Mesendoderm (in vitro differentiated cells): ENCODE measurements at regions not wholly inside any gene's neighbourhood (a gene's known extent, or its start where the extent isn't known, plus 50 kb on each side); places are given as distances from the start of the nearest gene placed in this dataset.

Source experiments
- DNase-seq: peaks from one replicate; pipeline ENCODE4 v3.0.0; 2013
- H2AK5ac ChIP-seq: 2 replicates; pipeline ENCODE4 v1.6.1; 2013; ENCODE audit warnings: low read length, inconsistent platforms
- H2BK120ac ChIP-seq: 2 replicates; pipeline ENCODE4 v1.6.1; 2013; ENCODE audit warnings: low read depth, mild to moderate bottlenecking, low read length, moderate library complexity, mixed read lengths
- H2BK15ac ChIP-seq: replicated peaks from 2 replicates; pipeline ENCODE4 v1.6.1; 2013; ENCODE audit warnings: low read depth, mild to moderate bottlenecking, moderate library complexity
- H2BK5ac ChIP-seq: 2 replicates; pipeline ENCODE4 v1.6.1; 2013; ENCODE audit warnings: low read length, inconsistent platforms
- H3K18ac ChIP-seq: 2 replicates; pipeline ENCODE4 v1.6.1; 2013; ENCODE audit warnings: mild to moderate bottlenecking, low read length, mixed read lengths
- H3K23ac ChIP-seq: one replicate; pipeline ENCODE4 v1.6.1; 2013; ENCODE audit warnings: low read length
- H3K27ac ChIP-seq: 2 replicates; pipeline ENCODE4 v1.5.1; 2013; ENCODE audit warnings: low read depth, mild to moderate bottlenecking, inconsistent platforms, low read length, moderate library complexity
- H3K27me3 ChIP-seq: 2 replicates; pipeline ENCODE4 v1.6.1; 2013; ENCODE audit warnings: low read length, control low read depth, mild to moderate bottlenecking, inconsistent platforms; ENCODE audit not compliant: insufficient read depth, poor library complexity
- H3K36me3 ChIP-seq: 2 replicates; pipeline ENCODE4 v1.6.1; 2013; ENCODE audit warnings: low read length, inconsistent platforms; ENCODE audit not compliant: control insufficient read depth, insufficient read depth
- H3K4ac ChIP-seq: one replicate; pipeline ENCODE4 v1.6.1; 2013; ENCODE audit warnings: low read depth, mild to moderate bottlenecking, low read length, moderate library complexity
- H3K4me1 ChIP-seq: 2 replicates; pipeline ENCODE4 v1.6.1; 2013; ENCODE audit warnings: low read depth, low read length, inconsistent platforms; ENCODE audit not compliant: control insufficient read depth
- H3K4me2 ChIP-seq: 2 replicates; pipeline ENCODE4 v1.6.1; 2013; ENCODE audit warnings: low read length
- H3K4me3 ChIP-seq: 2 replicates; pipeline ENCODE4 v1.5.1; 2013; ENCODE audit warnings: mild to moderate bottlenecking, low read length
- H3K56ac ChIP-seq: one replicate; pipeline ENCODE4 v1.6.1; 2013; ENCODE audit warnings: low read length
- H3K79me1 ChIP-seq: 2 replicates; pipeline ENCODE4 v1.6.1; 2013; ENCODE audit warnings: low read length, inconsistent platforms
- H3K79me2 ChIP-seq: 2 replicates; pipeline ENCODE4 v1.6.1; 2013; ENCODE audit warnings: mild to moderate bottlenecking, low read length; ENCODE audit not compliant: control insufficient read depth, insufficient read depth
- H3K9ac ChIP-seq: 2 replicates; pipeline ENCODE4 v1.6.1; 2013; ENCODE audit warnings: low read length, inconsistent platforms
- H4K5ac ChIP-seq: one replicate; pipeline ENCODE4 v1.6.1; 2013; ENCODE audit warnings: low read length
- H4K8ac ChIP-seq: one replicate; pipeline ENCODE4 v1.6.1; 2013; ENCODE audit warnings: low read depth, mild to moderate bottlenecking, control low read depth, low read length, moderate library complexity
- WGBS: extraction: QIAGEN DNeasy Blood & Tissue Kit; methylation state at CpG from one replicate; pipeline ENCODE4 v1.1.7; 2013; ENCODE audit warnings: low lambda C conversion rate, missing lambda C conversion rate; ENCODE audit not compliant: insufficient coverage; ENCODE audit errors: extremely low coverage; 5-methylcytosine and 5-hydroxymethylcytosine counted together

DNA sequence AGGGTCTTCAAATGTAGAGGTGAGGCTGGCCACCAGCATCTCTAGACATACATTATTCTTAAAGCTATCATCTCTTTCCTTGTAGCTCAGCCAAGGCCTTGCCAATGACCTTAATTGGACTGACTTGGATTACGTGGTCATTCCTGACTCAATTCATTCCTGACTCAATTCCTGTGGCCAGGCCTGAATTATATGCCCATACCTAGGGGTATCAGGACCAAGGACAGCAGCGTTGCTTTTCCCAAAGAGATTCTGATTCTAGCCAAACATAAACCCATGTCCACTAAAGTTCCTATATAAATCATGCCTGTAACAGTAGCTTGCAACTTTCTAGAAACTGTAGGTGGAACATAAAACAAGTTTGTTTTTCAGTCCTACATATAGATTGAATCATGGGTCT is 231.7 kb downstream of the ARL6IP6 start:
- H3K18ac ChIP-seq: no peak overlapping the region
- no peaks in the 10 kb centered on the region for H3K27me3 ChIP-seq
- no peak overlapping the region for H3K9ac ChIP-seq
- WGBS: no CpG with 5 or more reads among the region's 2 CpGs
- H3K4me2 ChIP-seq: no peak overlapping the region
- H3K4me3 ChIP-seq: no peak overlapping the region
- DNase-seq: peak; percentile 36
- no peak overlapping the region for H2BK5ac ChIP-seq
- no peaks in the 10 kb centered on the region for H3K36me3 ChIP-seq
- no peak overlapping the region for H3K23ac ChIP-seq
- H3K56ac ChIP-seq: no peak overlapping the region
- no peak overlapping the region for H2BK15ac ChIP-seq
- no peak overlapping the region for H2AK5ac ChIP-seq
- no peak overlapping the region for H4K8ac ChIP-seq
- H4K5ac ChIP-seq: no peak overlapping the region
- no peaks in the 10 kb centered on the region for H3K79me2 ChIP-seq
- no peak overlapping the region for H3K4ac ChIP-seq
- H2BK120ac ChIP-seq: no peak overlapping the region
- H3K79me1 ChIP-seq: no peaks in the 10 kb centered on the region
- no peak overlapping the region for H3K27ac ChIP-seq
- H3K4me1 ChIP-seq: no peaks in the 10 kb centered on the region

DNA sequence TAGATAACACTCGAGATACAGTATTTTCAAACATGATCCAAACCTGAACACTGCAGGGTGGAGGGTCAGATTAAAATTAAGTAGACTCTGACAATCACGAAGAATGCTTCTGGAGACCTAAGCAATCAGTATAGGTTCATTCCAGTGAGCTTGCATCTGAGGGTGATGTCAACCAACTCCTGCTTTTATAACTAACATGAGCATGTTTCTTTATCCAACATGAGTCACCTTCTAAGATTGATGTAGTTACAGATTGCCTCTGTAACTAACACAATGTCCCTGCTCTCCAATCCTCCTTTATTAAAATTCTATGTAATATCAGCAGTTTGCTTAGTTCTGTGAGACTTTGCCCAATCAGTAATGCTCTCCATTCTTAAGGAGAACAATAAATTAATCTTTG is 225.7 kb downstream of the ARL6IP6 start:
- Histone ChIP-seq H3K4me3 (no peak overlapping the region), H3K4me2 (no peak overlapping the region), H4K5ac (no peak overlapping the region), H3K56ac (no peak overlapping the region), H3K27ac (no peak overlapping the region), H3K4me1 (no peaks in the 10 kb centered on the region), H3K79me2 (no peaks in the 10 kb centered on the region), H3K9ac (no peak overlapping the region), H3K36me3 (no peaks in the 10 kb centered on the region), H3K23ac (no peak overlapping the region), H2BK120ac (no peak overlapping the region), H3K79me1 (no peaks in the 10 kb centered on the region), H2AK5ac (no peak overlapping the region), H2BK15ac (no peak overlapping the region), H3K18ac (no peak overlapping the region), H3K4ac (no peak overlapping the region), H3K27me3 (no peaks in the 10 kb centered on the region), H4K8ac (no peak overlapping the region), H2BK5ac (no peak overlapping the region)
- DNase-seq: no peak
- WGBS: no CpG with 5 or more reads among the region's 2 CpGs

GRCh38 chr2:152942940-152943440 is 224.6 kb downstream of the ARL6IP6 start:
- Histone ChIP-seq H3K4ac (no peak overlapping the region), H3K4me3 (no peak overlapping the region), H3K4me1 (no peaks in the 10 kb centered on the region), H3K36me3 (no peaks in the 10 kb centered on the region), H3K56ac (no peak overlapping the region), H3K79me2 (no peaks in the 10 kb centered on the region), H4K8ac (no peak overlapping the region), H2AK5ac (no peak overlapping the region), H3K23ac (no peak overlapping the region), H2BK15ac (no peak overlapping the region), H3K79me1 (no peaks in the 10 kb centered on the region), H3K18ac (no peak overlapping the region), H3K27ac (no peak overlapping the region), H4K5ac (no peak overlapping the region), H3K27me3 (no peaks in the 10 kb centered on the region), H3K9ac (no peak overlapping the region), H2BK120ac (no peak overlapping the region), H3K4me2 (no peak overlapping the region), H2BK5ac (no peak overlapping the region)
- WGBS: no CpG with 5 or more reads among the region's 3 CpGs
- no peak for DNase-seq

- Histone ChIP-seq H3K36me3 (no peaks in the 10 kb centered on the region), H4K8ac (no peak overlapping the region), H3K79me2 (no peaks in the 10 kb centered on the region), H3K27ac (no peak overlapping the region), H3K4me1 (no peaks in the 10 kb centered on the region), H3K9ac (no peak overlapping the region), H3K56ac (no peak overlapping the region), H3K23ac (no peak overlapping the region), H3K27me3 (no peaks in the 10 kb centered on the region), H2BK5ac (no peak overlapping the region), H3K4me2 (no peak overlapping the region), H3K18ac (no peak overlapping the region), H2BK15ac (no peak overlapping the region), H2AK5ac (no peak overlapping the region), H3K79me1 (no peaks in the 10 kb centered on the region), H4K5ac (no peak overlapping the region), H3K4me3 (no peak overlapping the region), H2BK120ac (no peak overlapping the region), H3K4ac (no peak overlapping the region)
- DNase-seq: no peak
- no CpG with 5 or more reads among the region's 2 CpGs for WGBS
Observed at GRCh38 chr2:152930501-152930900, 212.1 kb downstream of the ARL6IP6 start.

DNA sequence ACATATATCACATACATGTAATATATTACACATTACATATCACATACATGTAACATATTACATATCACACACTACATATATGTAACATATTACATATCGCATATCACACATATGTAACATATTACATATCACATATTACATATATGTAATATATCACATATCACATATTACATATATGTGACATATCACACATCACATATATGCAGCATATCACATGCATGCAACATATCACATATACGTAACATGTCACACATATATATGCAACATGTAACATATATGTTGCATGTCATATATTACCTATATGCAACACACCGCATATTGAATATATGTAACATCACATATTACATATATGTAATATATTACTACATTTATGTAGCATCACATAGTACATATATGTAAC is 211.2 kb downstream of the ARL6IP6 start:
- WGBS: no CpG with 5 or more reads among the region's 3 CpGs
- no peak overlapping the region for H3K4me3 ChIP-seq
- H2BK120ac ChIP-seq: no peak overlapping the region
- no peaks in the 10 kb centered on the region for H3K79me2 ChIP-seq
- H3K56ac ChIP-seq: no peak overlapping the region
- H3K23ac ChIP-seq: no peak overlapping the region
- no peak overlapping the region for H2BK15ac ChIP-seq
- H3K27me3 ChIP-seq: no peaks in the 10 kb centered on the region
- no peak overlapping the region for H3K4me2 ChIP-seq
- no peaks in the 10 kb centered on the region for H3K79me1 ChIP-seq
- no peaks in the 10 kb centered on the region for H3K36me3 ChIP-seq
- H4K8ac ChIP-seq: no peak overlapping the region
- H3K18ac ChIP-seq: no peak overlapping the region
- no peak overlapping the region for H4K5ac ChIP-seq
- no peak overlapping the region for H3K27ac ChIP-seq
- no peak overlapping the region for H3K4ac ChIP-seq
- H2AK5ac ChIP-seq: no peak overlapping the region
- DNase-seq: no peak
- H2BK5ac ChIP-seq: no peak overlapping the region
- no peak overlapping the region for H3K9ac ChIP-seq
- no peaks in the 10 kb centered on the region for H3K4me1 ChIP-seq
